NCI-H460 (cell line): ENCODE measurements at regions not wholly inside any gene's neighbourhood (a gene's known extent, or its start where the extent isn't known, plus 50 kb on each side); places are given as distances from the start of the nearest gene placed in this dataset.

ENCODE experiments used
- DNase-seq: peaks from one replicate; pipeline ENCODE4 v3.0.0-alpha.2; 2016; ENCODE audit warnings: low read depth; ENCODE audit errors: extremely low read depth

DNA sequence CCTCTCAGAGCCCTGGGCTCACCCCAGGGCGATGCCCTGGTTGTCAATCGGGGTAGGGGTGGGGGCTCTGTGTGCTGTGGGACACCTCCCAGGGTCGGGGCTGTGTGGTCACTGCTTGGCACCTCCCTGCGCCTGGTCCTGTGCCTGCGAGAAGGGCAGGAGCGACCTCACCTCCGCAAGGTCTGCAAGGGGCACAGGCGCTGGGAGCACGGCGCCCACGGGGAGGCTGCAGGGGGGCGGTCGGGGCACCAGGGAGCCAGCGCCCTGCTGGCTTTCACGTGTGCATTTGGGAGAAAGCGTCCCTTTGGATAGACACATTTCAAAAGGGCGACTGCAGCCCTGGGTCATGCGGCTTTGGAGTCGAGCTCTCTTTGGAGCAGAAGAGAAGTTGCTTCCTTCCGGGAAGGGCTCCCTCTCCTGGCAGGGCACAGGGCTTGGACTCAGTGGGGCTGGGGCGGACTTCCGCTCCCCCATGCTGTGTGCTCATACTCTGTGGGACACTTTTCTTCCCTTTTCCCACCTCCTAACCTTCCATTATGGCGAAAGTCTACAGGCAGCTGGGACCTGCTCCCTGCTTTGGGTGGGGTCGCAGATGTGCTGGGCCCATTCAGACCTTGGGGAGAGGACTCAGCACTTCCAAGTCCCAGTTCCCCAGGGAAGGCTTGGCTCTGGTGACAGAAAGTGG, 52.9 kb upstream of the SLC28A3 start:
- DNase-seq, result no peak

DNA sequence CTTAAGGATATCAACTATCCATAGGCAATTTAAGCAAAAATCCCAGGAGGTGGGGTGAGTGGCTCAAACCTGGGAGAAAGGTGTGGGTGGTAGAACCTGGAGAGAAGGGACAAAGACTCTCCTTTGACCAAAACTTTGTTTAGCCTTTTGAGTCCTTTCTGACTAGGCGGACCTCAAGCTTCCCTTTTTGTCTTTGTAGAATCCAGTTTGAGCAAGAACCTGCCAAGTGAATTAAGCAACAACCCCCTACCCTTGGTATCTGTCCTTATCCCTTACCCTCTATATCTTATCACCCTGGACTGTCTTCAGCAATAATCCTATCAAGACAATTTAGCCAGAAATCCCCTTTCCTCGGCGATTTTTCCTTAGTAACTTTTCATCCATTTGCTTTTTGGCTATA, 53.5 kb upstream of the SLC28A3 start:
- no peak for DNase-seq

DNA sequence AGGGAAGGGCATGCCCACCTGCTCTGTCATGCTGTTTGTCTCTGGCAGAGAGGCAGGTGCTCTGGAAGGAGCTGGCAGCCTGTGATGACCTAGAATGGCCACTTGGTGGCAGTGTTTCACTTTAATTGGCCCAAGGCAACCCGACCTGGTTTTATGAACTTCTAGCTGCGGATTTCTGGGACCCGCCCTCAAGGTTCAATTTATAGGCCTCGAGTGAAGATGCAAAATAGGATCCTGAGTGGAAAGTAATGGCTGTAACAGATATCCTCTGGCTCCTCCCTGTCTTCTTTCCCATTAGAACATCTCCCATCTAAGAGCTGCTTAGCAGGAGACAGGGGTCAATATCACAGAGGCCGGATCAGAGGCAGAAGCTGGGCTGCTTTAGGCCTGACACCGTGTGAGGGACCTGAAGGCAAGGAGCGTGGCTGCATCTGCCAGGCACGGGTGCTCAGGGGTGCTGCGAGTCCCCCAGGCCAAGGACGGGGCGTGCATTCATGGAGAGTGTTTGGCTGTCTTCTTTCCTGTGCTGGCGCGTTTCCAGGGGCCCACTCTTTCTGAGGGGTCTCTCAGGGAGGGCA, 56.7 kb upstream of the SLC28A3 start:
- peak; percentile 58 for DNase-seq

DNA sequence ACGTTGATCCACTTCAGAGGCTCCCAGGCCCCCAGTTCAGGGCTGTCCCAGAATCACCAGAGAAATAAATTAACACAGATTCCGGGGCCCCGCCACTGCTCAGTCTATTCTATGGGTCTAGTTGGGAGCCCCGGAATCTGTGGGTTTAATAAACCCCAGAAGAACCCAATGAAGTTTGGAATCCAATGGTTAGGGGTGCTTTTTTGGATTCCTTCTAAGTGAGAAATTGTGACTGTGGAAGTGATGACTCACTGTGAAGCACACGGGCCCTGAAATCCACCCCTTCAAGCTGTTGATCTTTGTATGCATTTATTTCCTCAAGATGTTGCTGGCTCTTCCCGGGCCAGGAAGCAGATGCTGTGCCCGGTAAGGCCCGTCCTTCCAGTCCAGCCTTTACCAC, 57.3 kb upstream of the SLC28A3 start:
- no peak for DNase-seq

DNA sequence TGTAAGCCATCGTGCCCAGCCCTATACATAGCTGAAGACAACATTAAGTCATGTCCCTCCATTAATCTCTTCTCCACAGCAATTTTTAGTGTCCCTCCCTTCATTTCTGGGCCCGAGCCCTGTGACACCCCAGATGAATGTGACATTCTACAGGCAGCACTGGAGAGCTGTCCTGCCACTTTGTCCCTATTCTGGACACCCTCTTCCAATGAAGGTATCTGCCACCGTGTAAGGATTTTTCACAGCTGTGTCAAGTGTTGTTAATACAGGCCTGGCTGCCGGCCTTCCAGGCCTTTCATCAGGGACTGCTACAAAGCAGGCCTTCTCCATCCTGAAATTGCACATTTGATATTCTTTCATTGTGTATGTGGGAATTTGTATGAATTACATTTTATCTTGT, 62.0 kb upstream of the SLC28A3 start:
- DNase-seq, result no peak

DNA sequence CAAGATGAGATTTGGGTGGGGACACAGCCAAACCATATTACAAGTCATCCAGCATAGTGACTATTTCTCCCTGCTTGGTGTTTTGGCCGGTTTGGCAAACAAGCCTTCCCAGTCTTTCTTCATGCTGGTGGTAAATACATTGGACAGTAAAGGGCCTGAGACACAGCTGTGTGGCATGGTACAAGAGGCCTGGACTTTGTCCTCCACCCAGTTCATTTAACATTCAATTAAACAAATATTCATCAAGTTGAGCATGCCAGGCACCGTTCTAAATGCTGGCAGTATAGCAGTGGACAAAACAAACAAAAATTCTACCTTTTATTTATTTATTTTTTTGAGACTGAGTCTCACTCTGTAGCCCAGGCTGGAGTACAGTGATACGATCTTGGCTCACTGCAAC, 62.7 kb upstream of the SLC28A3 start:
- DNase-seq, result no peak

DNA sequence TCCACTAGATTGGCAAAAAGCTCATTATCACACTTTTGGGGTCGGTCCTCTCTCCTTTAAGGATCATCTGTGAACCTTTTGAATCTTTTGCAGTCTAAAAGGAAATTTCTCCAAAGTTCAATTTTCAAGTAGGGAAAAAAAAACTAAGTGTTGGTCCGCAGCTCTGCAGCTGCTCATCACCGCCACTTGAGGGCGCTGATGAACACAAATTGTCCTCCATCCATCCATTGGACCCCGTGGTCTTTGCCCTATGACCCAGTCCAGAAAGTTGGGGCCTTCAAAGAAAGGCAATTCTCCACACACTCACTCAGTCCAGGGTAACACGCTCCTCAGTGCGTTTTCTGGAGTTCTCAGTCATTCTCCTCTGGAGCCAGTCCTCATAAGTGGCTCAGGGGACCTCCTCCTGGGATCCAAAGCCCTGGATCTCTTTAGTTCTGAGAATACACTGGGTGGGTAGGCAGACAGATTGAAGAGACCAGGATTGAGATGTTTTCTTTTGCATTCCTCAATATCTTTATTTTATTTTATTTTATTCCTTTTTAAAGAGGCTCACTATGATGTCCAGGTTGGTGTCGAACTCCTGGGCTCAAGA, 63.6 kb upstream of the SLC28A3 start:
- no peak for DNase-seq

DNA sequence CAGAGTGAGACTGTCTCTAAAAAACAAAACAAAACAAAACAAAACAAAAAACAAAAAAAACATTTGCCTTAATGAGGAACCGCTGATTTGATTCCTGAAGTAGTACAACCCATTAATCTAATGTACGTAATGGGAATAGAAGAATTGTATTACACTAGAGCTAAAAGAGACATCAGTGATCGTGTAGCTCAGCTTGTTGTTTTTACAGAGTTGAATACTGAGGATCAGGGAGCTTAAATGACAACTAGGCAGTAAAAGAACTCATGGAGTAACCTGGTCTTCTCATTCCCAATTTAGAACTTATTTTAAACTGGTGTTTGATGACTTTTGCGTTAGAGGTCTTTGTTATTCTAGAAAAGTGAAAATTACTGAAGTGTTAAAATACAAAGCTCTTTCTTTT, 65.1 kb upstream of the SLC28A3 start:
- DNase-seq, result no peak

DNA sequence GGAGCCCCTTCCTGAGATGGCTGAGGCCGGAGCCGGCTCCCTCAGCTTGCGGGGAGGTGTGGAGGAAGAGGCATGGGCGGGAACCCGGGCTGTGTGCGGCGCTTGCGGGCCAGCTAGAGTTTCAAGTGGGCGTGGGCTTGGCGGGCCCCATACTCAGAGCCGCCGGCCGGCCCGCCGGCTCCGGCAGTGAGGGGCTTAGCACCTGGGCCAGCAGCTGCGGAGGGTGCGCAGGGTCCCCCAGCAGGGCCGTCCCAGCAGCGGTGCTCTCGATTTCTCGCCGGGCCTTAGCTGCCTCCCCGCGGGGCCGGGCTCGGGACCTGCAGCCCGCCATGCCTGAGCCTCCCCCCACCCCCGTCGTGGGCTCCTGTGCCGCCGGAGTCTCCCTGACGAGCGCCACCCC, 67.9 kb upstream of the SLC28A3 start:
- DNase-seq, result no peak

DNA sequence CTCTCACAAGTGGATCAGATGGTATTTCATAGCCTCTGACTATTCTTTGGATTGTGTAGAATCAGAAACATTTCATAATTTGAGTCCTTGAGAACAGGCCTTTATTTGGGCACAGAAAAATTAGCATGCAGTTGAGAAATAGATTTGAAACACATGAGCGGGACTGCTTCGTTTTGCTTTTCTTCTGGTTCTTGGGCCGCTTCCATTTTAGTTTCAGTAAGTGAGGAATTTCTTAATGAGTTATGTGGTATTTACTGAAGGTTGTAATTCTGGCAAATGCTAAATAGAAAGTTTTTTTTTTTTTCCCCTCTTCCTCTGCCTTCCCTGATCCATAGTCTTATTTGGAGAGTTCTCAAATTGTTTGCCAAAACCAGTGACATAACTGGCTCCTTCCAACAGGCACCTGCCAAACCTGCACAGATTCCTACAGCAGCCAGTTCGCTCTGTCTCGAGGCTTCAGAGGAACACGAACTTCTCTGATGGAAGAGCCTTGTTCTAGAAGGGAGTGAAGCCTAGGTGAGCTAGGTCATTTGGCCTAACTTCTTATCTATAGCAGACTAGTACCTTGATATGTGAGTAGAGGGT, 71.2 kb upstream of the SLC28A3 start:
- DNase-seq, result no peak

DNA sequence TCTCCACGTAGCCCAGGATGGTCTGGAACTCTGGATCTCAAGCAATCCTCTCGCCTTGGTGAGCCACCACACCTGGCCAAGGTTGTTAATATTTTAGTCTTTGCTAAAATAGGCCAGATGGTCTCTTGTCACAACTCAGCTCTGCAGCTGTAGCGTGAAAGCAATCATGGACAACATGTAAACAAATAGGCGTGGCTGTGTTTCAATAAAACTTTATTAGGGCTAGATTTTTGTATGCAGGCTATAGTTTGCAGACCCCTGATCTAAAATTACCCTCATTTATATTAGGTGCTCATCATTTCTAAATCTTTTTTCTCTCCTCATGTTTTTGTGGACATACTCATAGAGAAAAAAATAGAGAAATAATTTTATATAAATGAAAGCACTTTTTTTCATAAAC, 72.1 kb upstream of the SLC28A3 start:
- no peak for DNase-seq

DNA sequence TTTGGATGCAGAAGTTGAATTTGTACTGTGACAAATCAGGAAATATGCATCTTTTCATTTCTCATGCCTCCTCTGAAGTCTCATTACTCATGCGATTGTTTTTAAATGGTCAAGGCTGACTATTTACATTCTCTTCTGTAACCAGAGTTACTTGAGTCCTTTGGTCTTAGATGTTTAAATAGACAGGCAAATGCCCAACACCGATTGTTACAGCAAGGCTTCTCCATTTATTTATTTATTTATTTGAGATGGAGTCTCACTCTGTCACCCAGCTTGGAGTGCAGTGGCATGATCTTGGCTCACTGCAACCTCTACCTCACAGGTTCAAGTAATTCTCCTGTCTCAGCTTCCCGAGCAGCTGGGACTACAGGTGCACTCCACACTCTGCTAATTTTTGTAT, 72.7 kb upstream of the SLC28A3 start:
- no peak for DNase-seq

DNA sequence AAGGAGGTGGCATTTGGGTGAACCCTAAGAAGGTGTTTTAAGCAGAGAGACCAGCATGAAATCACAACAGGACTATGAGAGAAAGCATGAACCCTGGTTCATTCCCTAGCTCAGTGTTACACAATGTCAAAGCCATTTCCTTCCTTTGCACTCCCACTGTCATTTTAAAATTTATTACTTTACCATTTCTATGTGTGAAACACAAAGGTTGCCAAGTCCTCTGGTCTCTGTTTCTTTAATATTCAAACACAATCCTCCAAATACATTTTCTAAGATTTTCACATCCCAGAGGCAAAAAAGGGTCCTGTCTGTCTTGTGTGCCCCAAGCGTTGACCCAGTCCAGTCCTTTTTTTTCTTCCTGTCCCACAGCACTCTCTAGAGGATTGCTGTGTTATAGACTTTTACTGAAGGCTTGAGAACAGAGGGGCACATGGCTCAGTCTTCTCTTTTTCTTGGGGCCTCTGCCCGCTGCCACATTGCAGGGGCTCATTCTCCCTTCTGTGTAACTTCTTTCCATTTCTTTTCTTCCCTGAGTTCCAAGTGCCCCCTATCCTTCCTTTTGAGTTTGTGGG, 78.6 kb upstream of the SLC28A3 start:
- DNase-seq, result no peak

DNA sequence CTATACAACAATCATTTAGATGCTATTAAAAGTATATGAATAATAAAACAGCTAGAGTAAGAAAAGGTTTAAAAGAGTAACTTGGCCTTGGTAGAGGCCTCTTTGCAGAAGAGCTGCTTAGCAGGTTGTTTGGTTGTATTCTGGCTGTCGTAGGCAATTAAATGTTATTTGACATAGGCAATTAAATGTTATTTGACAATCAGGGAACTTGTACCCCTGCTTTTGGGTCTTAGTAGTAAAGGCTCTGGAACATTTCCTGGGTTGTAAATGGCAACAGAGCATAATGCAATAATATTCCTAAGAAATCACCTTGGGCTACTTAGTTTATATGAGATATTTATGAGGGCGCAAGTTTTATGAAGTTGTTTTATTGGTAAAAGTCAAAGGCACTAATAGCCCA, 84.4 kb upstream of the SLC28A3 start:
- DNase-seq, result no peak

DNA sequence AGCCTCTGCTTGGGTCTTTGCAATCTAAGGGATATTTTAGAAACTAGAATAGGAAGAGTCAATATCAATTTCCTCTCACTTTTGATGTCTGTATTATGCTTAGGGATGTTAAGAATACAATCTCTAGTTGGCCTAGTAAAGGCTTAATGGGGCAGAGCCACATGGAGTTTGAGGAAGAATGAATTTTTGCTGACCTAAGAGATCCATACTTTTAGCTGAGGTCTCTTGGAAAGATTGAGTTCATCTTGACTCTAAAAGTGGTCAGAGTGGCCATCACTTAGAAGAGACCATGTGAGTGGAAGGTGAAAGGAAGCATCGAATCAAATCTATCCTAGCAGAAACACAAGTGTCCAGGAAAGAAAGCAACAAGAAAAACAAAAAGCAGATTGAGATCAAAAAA, 92.2 kb upstream of the SLC28A3 start:
- DNase-seq, result no peak

DNA sequence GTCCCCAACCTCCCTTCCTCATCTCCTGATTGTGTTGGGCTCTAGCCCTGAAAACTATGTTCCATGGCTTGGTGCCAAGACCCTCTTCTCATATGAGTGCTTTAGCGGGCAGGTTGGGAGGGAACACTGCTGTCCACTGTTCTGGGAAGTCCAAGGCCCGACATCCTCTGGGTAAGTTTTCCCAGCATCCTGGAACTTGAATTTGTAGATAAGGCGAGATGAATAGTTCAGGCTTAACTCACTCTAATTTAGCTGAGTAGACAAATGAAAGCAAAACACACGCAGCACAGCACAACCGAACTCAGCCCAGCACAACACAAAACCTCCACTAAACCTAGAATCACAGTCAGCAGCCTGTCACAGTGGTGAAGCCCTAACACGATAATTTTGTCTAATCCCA, 95.3 kb upstream of the SLC28A3 start:
- no peak for DNase-seq

DNA sequence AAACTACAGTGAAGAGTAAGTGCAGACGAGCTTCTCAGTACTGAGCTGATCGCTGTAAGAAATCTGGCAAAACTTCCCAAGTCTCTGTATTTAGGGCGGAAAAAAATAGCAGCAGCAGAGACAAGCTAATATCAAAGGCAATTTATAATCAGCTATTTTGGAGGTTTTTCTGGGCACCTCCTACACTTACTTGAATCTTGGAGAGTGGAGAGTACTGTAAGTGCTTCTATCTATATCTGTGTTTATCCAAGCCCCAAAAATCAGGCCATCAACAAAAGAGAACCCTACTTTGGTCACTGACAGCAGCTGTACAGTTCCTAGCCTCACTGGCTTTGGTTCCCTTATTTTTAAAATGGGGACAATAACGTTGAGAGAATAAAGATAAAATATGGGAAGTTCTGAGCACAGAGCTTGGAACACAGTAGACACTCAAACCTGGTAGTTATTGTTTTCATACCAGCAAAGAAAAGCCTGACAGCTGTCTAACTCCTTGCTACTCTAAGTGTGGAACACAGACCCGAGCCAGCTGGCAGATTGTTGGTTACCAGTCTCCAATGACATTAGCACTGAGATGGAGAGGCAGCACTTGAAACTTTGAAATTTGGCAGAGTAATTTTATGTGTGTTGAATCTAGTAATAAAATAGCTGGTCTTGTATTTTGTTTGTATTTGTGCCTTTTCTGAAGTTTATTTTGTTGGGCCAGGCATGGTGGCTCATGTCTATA, 96.0 kb upstream of the SLC28A3 start:
- no peak for DNase-seq

DNA sequence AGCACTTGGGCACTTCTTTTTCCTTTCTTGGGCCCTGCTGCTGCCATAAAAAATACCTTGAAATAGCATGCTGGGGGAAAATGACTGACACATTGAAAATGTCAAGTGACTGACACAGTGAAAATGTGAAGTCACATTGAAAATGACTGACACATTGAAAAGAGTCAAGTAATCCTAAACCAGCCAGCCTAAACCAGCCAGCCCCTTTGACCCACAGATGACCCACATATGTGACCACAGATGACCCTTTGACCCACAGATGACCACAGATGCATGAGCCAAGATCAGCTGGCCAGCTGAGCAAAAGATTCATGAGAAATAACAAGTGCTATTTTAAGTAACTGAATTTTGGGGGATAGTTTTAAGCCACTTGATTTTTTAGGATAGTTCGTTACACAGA, 97.8 kb upstream of the SLC28A3 start:
- DNase-seq, result no peak

DNA sequence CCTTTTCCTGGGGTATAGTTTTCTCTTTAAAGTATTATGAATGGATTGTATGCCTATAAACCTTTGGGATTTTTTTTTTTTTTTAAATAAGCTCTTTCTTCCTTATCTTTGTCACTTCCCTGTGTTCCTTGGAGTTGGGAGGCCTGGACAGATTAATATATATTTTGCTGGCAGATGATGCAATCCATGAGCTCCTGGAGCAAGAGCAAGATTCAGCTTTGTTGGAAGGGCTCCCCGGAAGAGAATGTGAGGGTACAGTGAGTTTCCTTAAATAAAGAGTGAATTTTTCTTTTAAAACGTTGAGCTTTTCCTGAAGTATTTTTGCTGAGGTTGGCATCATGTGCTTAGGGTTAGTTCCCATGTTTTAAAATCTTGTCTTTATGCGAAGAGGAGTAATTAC, 98.7 kb upstream of the SLC28A3 start:
- peak; percentile 31 for DNase-seq

DNA sequence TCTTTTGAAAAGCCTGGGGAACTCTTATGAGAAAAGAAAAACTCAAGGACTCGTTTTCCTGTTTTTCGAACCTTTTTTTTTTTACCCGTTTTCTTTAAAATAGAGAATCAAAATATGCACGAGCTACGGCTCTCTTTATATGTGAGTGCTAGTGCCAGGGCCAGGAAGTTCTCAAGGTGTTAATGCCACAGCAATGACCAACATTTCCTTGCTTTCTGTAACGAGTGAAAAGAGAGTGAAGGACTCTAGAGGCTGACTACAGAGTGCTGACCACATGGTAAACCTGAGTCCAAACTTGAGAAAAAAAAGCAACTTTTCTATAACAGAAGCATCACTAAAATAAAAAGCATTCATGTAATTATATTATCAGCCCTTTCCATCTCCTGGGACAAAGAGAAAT, 102.2 kb upstream of the SLC28A3 start:
- DNase-seq, result no peak

DNA sequence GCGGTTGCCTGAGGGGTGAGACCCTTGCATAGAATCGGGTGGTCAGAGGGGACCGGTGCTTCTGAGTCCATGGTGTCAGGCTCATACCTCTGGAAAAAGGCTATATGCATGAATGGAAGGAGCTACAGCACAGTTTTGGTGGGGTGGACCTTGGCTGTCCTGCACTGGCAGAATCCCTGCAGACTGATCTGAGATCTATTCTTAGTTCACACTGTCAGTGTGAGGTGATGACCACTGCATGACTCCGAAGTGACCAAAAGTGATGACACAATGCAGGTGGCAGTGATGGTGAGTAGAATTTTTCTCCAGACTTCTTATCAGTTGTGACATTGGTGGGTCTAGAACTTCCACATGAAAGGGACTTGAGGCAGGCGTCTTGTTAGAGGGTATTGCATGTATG, 105.2 kb upstream of the SLC28A3 start:
- no peak for DNase-seq
